PC-3 (cell line): ENCODE measurements at regions not wholly inside any gene's neighbourhood (a gene's known extent, or its start where the extent isn't known, plus 50 kb on each side); places are given as distances from the start of the nearest gene placed in this dataset.

ENCODE experiments used
- CTCF ChIP-seq: fragments of 300-600 bp; sonication (generic); conservative IDR thresholded peaks from 2 replicates; pipeline ENCODE4 v1.5.1; 2017; ENCODE audit warnings: antibody characterized with exemption, low read depth, mild to moderate bottlenecking, low read length
- EZH2 ChIP-seq: fragments of 300-600 bp; sonication (generic); IDR thresholded peaks from one replicate; pipeline ENCODE4 v1.6.1; 2017; ENCODE audit warnings: antibody characterized with exemption, mild to moderate bottlenecking, low read length; ENCODE audit not compliant: unreplicated experiment
- EZH2phosphoT487 ChIP-seq: fragments of 300-600 bp; sonication (generic); IDR thresholded peaks from 2 replicates; pipeline ENCODE4 v1.6.1; 2018; ENCODE audit warnings: mild to moderate bottlenecking, antibody characterized with exemption, low read length, borderline replicate concordance

GRCh38 chr14:60353420-60353819 lies 104.4 kb downstream of the PPM1A start:
- TF ChIP-seq CTCF, result no peak
- TF ChIP-seq EZH2, result no peak
- TF ChIP-seq EZH2phosphoT487, result no peak
